Bone marrow (tissue), 2 donors: ENCODE measurements at regions not wholly inside any gene's neighbourhood (a gene's known extent, or its start where the extent isn't known, plus 50 kb on each side); places are given as distances from the start of the nearest gene placed in this dataset.
"Not testable (repeated sequence)": the region's sequence is repeated elsewhere in the genome, so short reads cannot be mapped to it uniquely, and the experiment has no call there.

Source experiments
- DNase-seq, 2 donors: peaks; one replicate each; lab custom pipeline; 2025; lab: John Stamatoyannopoulos, UW

GRCh38 chr14:43411841-43412240, 1095.2 kb downstream of the FSCB start:
- DNase-seq = no peak

DNA sequence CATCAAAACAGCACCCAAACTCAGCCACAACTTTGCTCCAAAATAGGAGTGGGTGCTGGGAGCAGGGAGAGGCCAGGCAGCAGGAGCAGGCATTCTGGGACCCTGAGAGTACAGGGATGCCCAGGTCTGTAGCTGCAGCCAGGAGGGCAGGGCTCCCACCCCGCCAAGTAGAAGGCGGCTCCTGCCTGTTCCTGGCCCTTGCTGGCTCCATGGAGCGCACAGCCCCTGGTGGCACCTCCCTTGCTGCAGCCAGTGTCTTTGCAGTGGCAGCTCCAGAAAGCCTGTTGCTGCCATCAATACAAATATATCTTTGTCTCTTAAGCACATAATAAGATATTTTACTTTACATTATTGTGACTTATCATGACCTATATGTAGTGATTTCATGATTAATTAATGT, 1096.5 kb downstream of the FSCB start:
- no peak for DNase-seq

DNA sequence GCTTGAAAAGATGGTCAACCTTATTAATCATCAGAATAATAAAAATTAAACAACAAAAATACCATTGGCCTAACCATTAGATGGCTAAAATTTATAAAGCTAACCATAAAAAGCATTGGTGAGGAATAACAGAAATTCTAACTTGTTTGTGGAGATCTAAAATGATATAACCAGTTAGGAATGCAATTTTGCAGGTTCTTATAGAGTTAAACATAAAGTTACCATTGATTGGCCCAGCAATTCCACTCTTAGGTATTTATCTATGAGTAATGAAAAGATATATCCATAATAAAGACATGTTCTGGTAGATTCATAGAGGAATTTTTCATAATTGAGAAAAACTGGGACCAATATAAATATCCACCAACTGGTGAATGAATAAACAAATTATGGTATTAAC, 1098.6 kb downstream of the FSCB start:
- DNase-seq = no peak

- DNase-seq = no peak
Observed at GRCh38 chr14:43407706-43408105, 1099.4 kb downstream of the FSCB start.

- no peak for DNase-seq
Observed at GRCh38 chr14:43406931-43407330, 1100.2 kb downstream of the FSCB start.

DNA sequence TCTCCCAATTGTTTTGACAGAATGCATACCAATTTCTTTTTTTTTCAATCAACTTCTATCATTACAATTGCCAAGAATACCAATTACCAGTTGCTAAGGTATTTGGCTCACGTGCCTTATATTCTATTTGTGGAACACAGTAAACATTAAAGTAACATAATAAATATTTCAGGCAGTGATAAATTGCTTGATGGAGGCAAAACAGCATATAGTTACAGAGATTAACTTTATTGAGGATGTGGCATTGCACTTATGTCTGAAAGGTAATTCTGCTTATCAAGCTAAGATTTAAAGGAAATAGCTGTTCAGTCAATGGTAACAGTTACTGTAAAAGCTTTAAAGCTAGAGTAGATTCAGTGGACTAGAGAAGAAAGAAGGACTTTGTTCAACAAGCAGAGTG, 1107.8 kb downstream of the FSCB start:
- DNase-seq = no peak

- DNase-seq = not testable (repeated sequence)
Observed at GRCh38 chr14:43370565-43370896, 1136.6 kb downstream of the FSCB start.

DNA sequence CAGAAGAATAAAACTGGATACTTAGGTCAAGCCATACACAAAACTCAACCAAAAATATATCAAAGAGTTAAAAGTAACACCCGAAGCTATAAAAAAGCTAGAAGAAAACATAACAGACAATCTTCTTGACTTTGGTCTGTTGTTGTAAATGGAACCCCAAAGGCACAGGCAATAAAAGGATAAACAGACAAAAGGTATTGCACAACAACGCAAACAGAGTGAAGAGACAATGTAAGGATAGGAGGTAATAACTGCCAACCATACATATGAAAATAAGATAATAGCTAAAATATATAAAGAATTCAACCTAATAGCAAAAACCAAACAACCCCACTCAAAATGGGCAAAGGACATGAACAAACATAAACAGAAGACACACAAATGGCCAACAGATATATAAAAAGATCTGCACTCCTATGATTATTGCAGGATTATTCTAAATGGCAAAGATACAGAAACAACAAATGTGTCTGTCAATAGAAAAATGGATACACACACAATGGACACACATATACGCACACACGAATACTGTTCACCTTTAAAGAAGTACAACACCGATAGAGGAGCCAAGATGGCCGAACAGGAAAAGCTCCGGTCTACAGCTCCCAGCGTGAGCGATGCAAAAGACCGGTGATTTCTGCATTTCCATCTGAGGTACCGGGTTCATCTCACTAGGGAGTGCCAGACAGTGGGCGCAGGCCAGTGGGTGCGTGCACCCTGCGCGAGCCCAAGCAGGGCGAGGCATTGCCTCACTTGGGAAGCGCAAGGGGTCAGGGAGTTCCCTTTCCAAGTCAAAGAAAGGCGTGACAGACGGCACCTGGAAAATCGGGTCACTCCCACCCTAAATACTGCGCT, 1137.1 kb downstream of the FSCB start:
- DNase-seq = no peak

- no peak for DNase-seq
Observed at GRCh38 chr14:43362586-43362985, 1144.5 kb downstream of the FSCB start.

DNA sequence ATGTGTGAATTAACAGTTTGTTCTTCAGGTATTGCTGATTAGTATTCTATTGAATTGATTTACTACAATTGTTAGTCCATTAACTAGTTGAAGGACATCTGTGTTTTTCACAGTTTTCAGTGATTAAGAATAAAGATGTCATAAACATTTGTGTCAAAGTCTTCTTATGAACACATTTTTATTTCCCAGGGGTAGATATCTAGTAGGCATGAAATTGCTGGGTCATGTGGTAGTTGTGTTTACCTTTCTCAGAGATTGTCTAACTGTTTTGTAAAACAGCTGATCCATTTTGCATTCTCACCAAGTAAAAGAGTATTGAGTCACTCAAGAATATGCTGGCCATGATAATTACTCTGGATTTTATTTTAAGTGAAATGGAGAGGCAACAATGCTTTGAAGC, 1145.3 kb downstream of the FSCB start:
- no peak for DNase-seq

DNA sequence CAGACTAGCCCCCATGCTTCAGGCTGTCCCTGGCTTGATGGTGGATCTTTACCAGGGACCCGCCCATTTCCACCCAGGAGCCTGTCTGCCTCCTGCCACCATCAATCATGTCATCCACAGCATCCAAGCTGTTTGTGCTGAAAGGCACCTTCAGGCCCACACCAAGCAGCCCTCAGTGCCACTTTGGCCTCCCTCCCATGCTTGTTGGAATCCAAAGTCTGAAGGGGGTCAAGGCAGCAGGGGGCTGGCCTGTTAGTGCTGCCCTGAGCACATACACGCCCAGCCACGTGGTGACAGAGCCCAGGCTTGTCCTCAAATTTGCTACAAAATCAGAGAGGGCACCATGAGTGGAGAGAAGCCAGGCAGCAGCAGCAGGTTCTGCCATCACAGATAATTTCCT, 1146.8 kb downstream of the FSCB start:
- no peak for DNase-seq

GRCh38 chr14:43359317-43359716, 1147.8 kb downstream of the FSCB start:
- DNase-seq = no peak

GRCh38 chr14:43356979-43357545, 1150.0 kb downstream of the FSCB start:
- DNase-seq = no peak

GRCh38 chr14:43356382-43356781, 1150.7 kb downstream of the FSCB start:
- DNase-seq = no peak

GRCh38 chr14:43341921-43342320, 1165.2 kb downstream of the FSCB start:
- no peak for DNase-seq

DNA sequence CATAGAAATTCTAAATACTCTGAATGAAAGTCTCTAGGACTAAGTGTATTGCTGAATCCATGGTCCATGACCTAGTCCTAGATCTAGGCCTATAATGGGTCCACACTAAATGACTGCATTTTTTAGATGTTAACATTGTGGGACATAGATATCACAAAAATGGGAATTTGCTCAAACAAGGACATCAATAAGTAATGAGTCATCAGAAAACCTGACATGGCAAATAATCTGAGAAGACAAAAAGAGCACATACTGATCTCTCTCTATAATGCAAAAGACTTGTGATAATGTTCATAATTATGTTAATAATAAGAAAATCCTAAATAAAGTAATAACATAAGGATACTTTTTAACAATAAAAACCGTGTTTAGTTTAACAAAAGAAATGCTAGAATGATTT, 1168.4 kb downstream of the FSCB start:
- no peak for DNase-seq

GRCh38 chr14:43336351-43336750, 1170.7 kb downstream of the FSCB start:
- DNase-seq = no peak

DNA sequence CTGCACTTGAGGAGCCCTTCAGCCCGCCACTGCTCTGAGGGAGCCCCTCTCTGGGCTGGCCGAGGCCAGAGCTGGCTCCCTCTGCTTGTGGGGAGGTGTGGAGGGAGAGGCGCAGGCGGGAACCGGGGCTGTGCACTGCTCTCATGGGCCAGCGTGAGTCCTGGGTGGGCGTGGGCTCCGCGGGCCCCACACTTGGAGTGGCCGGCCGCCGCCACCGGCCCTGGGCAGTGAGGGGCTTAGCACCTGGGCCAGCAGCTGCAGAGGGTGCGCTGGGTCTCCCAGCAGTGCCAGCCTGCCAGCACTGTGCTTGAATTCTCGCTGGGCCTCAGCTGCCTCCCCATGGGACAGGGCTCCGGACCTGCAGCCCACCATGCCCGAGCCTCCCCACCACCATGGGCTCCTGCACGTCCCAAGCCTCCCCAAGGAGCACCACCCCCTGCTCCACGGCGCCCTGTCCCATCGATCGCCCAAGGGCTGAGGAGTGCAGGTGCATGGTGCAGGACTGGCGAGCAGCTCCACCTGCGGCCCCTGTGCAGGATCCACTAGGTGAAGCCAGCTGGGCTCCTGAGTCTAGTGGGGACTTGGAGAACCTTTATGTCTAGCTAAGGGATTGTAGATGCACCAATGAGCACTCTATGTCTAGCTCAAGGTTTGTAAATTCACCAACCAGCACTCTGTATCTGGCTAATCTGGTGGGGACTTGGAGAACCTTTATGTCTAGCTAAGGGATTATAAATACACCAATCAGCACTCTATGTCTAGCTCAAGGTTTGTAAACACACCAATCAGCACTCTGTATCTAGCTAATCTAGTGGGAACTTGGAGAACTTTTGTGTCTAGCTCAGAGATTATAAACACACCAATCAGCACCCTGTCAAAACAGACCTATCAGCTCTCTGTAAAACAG, 1180.3 kb downstream of the FSCB start:
- DNase-seq = not testable (repeated sequence)

DNA sequence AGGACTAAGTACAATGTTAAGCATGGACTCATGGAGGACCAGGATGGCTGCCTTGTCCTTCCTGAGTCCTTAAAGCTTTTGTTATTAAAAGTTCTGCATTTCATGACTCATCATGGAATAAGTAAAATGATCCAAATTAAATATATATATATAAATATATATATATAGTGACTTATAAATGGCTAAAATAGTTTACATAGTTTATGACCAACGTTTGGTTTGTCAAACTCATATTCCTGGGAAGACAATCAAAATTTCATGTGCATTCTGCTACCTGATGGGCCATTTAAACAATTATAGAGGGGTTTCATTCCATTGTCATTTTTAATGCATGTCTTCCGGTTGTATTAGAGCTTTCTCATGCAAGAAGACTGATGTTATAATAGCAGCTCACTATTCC, 1190.7 kb downstream of the FSCB start:
- no peak for DNase-seq

DNA sequence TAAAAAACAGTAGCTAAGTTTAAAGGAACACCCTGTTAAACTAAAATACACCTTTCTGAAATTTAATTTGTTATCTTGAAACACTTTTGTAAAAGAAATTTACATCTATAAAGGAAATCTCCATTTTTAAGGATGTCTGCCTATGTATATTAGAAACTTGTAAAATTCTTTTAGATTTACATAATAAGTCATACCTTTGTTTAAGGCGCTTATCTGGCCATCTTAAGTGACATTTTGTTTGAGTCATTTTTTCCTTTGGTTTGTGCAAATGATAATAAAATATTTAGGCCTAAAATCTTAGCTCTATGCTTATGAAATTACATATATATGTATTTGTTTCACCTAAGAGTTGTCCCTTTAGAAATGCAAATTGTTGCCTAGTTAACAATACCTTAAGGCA, 1193.4 kb downstream of the FSCB start:
- DNase-seq = no peak

GRCh38 chr14:43308421-43309110, 1198.5 kb downstream of the FSCB start:
- no peak for DNase-seq

DNA sequence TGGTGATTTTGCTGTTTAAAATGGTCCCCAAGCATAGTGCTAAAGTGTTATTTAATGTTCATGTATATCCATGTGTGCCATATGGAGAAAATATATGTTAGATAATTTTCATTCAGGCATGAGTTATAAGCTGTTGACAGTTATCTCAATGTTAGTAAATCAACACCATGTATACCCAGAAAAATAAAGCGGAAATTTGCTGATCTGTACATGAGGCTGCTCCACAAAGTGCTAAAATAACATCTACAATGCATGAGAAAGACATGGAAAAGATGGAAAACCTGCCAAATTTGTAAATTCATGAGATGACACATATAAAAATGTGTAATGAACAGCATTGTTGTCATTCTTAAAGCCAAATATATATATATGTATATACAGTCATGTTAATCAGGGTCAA, 1199.2 kb downstream of the FSCB start:
- DNase-seq = no peak
